ENCODE measurements at regions not wholly inside any gene's neighbourhood (a gene's known extent, or its start where the extent isn't known, plus 50 kb on each side); places are given as distances from the start of the nearest gene placed in this dataset.

GRCh38 chr20:22795433-22795832 is 211.1 kb upstream of the FOXA2 start:
- no peak overlapping the region for H3K4me2 ChIP-seq
- TF ChIP-seq EZH2phosphoT487 (IDR thresholded peaks at IDR 0.05; ENCODE audit: low read depth, severe bottlenecking, unreplicated experiment) (no peak), EZH2 (IDR thresholded peaks at IDR 0.05; ENCODE audit: borderline replicate concordance) (no peak), CTCF (IDR thresholded peaks at IDR 0.05; ENCODE audit: poor library complexity) (no peak)
- 62% methylated on average over 5 of the region's 5 CpGs for WGBS (ENCODE audit: low lambda C conversion rate, missing lambda C conversion rate)
- H3K79me2 ChIP-seq = no peaks in the 10 kb centered on the region
- no peaks in the 10 kb centered on the region for H4K20me1 ChIP-seq (ENCODE audit: insufficient read depth, poor library complexity, severe bottlenecking)
- H3K9me3 ChIP-seq (ENCODE audit: low read depth) = no peaks in the 10 kb centered on the region
- no peaks in the 10 kb centered on the region for H3K36me3 ChIP-seq (replicated peaks; ENCODE audit: insufficient read depth, low read depth)
- no peak overlapping the region for H2AFZ ChIP-seq
- H3K4me3 ChIP-seq = no peak overlapping the region
- H3K27me3 ChIP-seq = no peaks in the 10 kb centered on the region
- no peaks in the 10 kb centered on the region for H3K9me2 ChIP-seq (replicated peaks; ENCODE audit: insufficient read depth)
- peak overlapping the region; percentile 77 for H3K27ac ChIP-seq
- H3K4me1 ChIP-seq (ENCODE audit: insufficient read depth) = peaks cover 27% of the 10 kb centered on the region
- no peak for DNase-seq (ENCODE audit: low spot score)

GRCh38 chr20:22795871-22796270 is 211.5 kb upstream of the FOXA2 start:
- Histone ChIP-seq H3K27me3 (no peaks in the 10 kb centered on the region), H4K20me1 (ENCODE audit: insufficient read depth, poor library complexity, severe bottlenecking) (no peaks in the 10 kb centered on the region), H3K79me2 (no peaks in the 10 kb centered on the region), H3K4me1 (ENCODE audit: insufficient read depth) (peaks cover 27% of the 10 kb centered on the region), H3K27ac (peak overlapping the region; percentile 77), H3K9me2 (replicated peaks; ENCODE audit: insufficient read depth) (no peaks in the 10 kb centered on the region), H3K9me3 (ENCODE audit: low read depth) (no peaks in the 10 kb centered on the region), H3K4me2 (no peak overlapping the region), H2AFZ (no peak overlapping the region), H3K36me3 (replicated peaks; ENCODE audit: insufficient read depth, low read depth) (no peaks in the 10 kb centered on the region), H3K4me3 (no peak overlapping the region)
- peak; percentile 72 for DNase-seq (ENCODE audit: low spot score)
- WGBS (ENCODE audit: low lambda C conversion rate, missing lambda C conversion rate) = 61% methylated on average over 4 of the region's 4 CpGs
- TF ChIP-seq CTCF (IDR thresholded peaks at IDR 0.05; ENCODE audit: poor library complexity) (no peak), EZH2 (IDR thresholded peaks at IDR 0.05; ENCODE audit: borderline replicate concordance) (no peak), EZH2phosphoT487 (IDR thresholded peaks at IDR 0.05; ENCODE audit: low read depth, severe bottlenecking, unreplicated experiment) (no peak)

GRCh38 chr20:22796469-22797077 is 212.2 kb upstream of the FOXA2 start:
- Histone ChIP-seq H3K4me1 (ENCODE audit: insufficient read depth) (peaks cover 27% of the 10 kb centered on the region), H3K9me3 (ENCODE audit: low read depth) (no peaks in the 10 kb centered on the region), H3K79me2 (no peaks in the 10 kb centered on the region), H3K4me3 (no peak overlapping the region), H3K4me2 (no peak overlapping the region), H4K20me1 (ENCODE audit: insufficient read depth, poor library complexity, severe bottlenecking) (no peaks in the 10 kb centered on the region), H3K36me3 (replicated peaks; ENCODE audit: insufficient read depth, low read depth) (no peaks in the 10 kb centered on the region), H3K27ac (peak overlapping the region; percentile 54), H2AFZ (no peak overlapping the region), H3K27me3 (no peaks in the 10 kb centered on the region), H3K9me2 (replicated peaks; ENCODE audit: insufficient read depth) (no peaks in the 10 kb centered on the region)
- TF ChIP-seq EZH2phosphoT487 (IDR thresholded peaks at IDR 0.05; ENCODE audit: low read depth, severe bottlenecking, unreplicated experiment) (no peak), EZH2 (IDR thresholded peaks at IDR 0.05; ENCODE audit: borderline replicate concordance) (no peak), CTCF (IDR thresholded peaks at IDR 0.05; ENCODE audit: poor library complexity) (no peak)
- WGBS (ENCODE audit: low lambda C conversion rate, missing lambda C conversion rate) = 84% methylated on average over 5 of the region's 5 CpGs
- DNase-seq (ENCODE audit: low spot score) = no peak

All from hepatocyte (in vitro differentiated cells).